ENCODE measurements at regions not wholly inside any gene's neighbourhood (a gene's known extent, or its start where the extent isn't known, plus 50 kb on each side); places are given as distances from the start of the nearest gene placed in this dataset.

DNA sequence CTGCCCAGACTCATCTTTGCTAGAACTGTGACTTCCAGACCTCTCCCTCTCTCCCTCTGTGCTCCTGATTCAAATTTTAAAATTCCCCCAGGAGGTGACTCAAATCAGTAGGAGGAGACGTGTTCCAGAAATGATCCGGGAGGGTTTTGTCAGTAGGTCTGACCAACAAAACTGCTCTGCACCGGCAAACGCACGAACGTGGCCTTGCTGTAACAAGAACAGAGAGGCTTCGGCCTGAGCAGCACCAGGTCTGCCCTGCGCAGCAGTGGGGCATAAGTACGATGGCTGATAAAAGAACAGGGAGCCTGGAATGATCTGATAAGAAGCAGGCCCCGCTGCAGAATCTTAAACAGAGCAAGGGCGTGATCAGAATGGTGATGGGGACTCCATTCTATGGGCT, 152.7 kb upstream of the AUTS2 start:
- TF ChIP-seq, protein P1, sequence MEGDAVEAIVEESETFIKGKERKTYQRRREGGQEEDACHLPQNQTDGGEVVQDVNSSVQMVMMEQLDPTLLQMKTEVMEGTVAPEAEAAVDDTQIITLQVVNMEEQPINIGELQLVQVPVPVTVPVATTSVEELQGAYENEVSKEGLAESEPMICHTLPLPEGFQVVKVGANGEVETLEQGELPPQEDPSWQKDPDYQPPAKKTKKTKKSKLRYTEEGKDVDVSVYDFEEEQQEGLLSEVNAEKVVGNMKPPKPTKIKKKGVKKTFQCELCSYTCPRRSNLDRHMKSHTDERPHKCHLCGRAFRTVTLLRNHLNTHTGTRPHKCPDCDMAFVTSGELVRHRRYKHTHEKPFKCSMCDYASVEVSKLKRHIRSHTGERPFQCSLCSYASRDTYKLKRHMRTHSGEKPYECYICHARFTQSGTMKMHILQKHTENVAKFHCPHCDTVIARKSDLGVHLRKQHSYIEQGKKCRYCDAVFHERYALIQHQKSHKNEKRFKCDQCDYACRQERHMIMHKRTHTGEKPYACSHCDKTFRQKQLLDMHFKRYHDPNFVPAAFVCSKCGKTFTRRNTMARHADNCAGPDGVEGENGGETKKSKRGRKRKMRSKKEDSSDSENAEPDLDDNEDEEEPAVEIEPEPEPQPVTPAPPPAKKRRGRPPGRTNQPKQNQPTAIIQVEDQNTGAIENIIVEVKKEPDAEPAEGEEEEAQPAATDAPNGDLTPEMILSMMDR (conservative IDR thresholded peaks at IDR 0.05; ENCODE audit: low read length), result no peak
- no peak for TF ChIP-seq EZH2phosphoT487 (IDR thresholded peaks at IDR 0.05; ENCODE audit: borderline replicate concordance)
